ENCODE measurements at regions not wholly inside any gene's neighbourhood (a gene's known extent, or its start where the extent isn't known, plus 50 kb on each side); places are given as distances from the start of the nearest gene placed in this dataset.

DNA sequence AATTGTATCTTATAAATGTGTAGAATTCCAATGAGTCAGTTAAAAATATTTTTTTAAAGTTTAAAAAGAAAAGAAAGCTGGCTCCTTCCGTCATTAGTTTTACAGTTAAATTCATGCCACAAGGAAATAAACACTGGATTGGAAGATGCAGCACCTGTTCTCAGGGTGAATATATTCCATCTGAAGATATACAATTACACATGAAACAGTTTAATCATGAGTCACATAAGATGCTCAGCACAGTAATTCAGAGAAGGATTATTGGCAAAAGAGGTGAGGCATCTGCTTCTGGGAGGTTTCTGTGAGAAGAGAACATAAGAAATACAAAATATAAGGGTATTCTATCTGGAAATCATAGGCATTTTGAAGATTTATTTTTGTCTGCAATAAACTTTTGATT is 376.5 kb upstream of the SORCS1 start:
- no peak overlapping the region for H2AFZ ChIP-seq (ENCODE audit: low read length)
- TF ChIP-seq EZH2 (IDR thresholded peaks at IDR 0.05; ENCODE audit: borderline replicate concordance, low read length) = no peak
- TF ChIP-seq, protein P1, sequence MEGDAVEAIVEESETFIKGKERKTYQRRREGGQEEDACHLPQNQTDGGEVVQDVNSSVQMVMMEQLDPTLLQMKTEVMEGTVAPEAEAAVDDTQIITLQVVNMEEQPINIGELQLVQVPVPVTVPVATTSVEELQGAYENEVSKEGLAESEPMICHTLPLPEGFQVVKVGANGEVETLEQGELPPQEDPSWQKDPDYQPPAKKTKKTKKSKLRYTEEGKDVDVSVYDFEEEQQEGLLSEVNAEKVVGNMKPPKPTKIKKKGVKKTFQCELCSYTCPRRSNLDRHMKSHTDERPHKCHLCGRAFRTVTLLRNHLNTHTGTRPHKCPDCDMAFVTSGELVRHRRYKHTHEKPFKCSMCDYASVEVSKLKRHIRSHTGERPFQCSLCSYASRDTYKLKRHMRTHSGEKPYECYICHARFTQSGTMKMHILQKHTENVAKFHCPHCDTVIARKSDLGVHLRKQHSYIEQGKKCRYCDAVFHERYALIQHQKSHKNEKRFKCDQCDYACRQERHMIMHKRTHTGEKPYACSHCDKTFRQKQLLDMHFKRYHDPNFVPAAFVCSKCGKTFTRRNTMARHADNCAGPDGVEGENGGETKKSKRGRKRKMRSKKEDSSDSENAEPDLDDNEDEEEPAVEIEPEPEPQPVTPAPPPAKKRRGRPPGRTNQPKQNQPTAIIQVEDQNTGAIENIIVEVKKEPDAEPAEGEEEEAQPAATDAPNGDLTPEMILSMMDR (IDR thresholded peaks at IDR 0.05; ENCODE audit: low read length) = no peak
- H3K4me1 ChIP-seq (ENCODE audit: insufficient read depth, low read length, severe bottlenecking) = no peaks in the 10 kb centered on the region

DNA sequence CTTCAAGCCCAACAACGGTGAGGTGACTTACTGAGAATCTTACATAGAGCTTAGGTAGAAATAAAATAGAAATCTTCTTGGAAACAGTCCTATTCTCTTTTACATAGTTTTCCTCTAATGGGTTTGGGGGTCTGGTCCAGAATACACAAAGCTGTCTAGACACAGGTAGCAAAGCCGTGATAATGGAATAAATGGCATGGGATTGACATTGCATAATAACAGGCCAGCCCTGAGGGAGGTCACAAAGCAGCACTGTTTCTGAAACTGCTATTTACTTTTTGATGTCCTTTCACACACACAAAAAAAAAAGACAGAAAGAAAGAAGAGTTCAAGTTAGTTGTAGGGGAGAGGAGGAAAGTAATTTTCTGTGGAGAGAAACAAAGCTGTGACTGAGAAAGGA is 364.8 kb upstream of the SORCS1 start:
- TF ChIP-seq EZH2 (IDR thresholded peaks at IDR 0.05; ENCODE audit: borderline replicate concordance, low read length) = no peak
- TF ChIP-seq, protein P1 (IDR thresholded peaks at IDR 0.05; ENCODE audit: low read length) = no peak

More for the DNA sequence above, 376.5 kb upstream of the SORCS1 start:
- H3K9me2 ChIP-seq (ENCODE audit: low read depth, low read length) = no peaks in the 10 kb centered on the region
- no peaks in the 10 kb centered on the region for H3K36me3 ChIP-seq (ENCODE audit: insufficient read depth, low read length)
- H3K27me3 ChIP-seq (ENCODE audit: insufficient read depth, low read length) = no peaks in the 10 kb centered on the region
- no peak overlapping the region for H3K4me2 ChIP-seq (ENCODE audit: low read length)
- no peaks in the 10 kb centered on the region for H3K9me3 ChIP-seq (ENCODE audit: low read length)
- no peaks in the 10 kb centered on the region for H3F3A ChIP-seq (ENCODE audit: insufficient read depth, low read length)
- H3K4me3 ChIP-seq (ENCODE audit: low read depth, low read length, poor library complexity, severe bottlenecking) = no peak overlapping the region
- no peak overlapping the region for H3K27ac ChIP-seq (ENCODE audit: low read depth, low read length, poor library complexity, severe bottlenecking)
- H3K9ac ChIP-seq (ENCODE audit: low read length) = no peak overlapping the region
- no peaks in the 10 kb centered on the region for H4K20me1 ChIP-seq (ENCODE audit: insufficient read depth, low read length)
- no peaks in the 10 kb centered on the region for H3K79me2 ChIP-seq (ENCODE audit: insufficient read depth, low read length)

DNA sequence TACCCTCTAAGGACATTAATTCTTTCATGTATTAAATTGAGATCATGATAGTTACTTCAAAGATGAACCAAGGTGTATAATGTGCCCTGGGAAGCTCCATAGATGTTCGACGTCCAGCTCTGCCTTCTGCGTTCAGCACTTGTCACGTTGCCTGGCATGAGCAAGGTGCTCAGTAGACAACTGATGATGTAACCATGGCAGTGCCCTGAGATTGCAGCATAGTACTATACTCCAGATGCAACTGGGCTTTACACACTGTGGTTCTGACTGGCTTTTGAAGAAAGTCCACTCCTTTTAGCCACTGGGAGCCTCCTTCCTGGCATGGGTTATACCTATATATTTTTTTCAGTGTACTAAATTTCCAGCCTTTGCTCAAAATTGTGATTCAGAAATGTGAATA is 355.8 kb upstream of the SORCS1 start:
- Histone ChIP-seq H4K20me1 (ENCODE audit: insufficient read depth, low read length) (no peaks in the 10 kb centered on the region), H3K9ac (ENCODE audit: low read length) (no peak overlapping the region), H3K36me3 (ENCODE audit: insufficient read depth, low read length) (no peaks in the 10 kb centered on the region), H3K4me2 (ENCODE audit: low read length) (no peak overlapping the region), H3K79me2 (ENCODE audit: insufficient read depth, low read length) (no peaks in the 10 kb centered on the region), H3K27me3 (ENCODE audit: insufficient read depth, low read length) (no peaks in the 10 kb centered on the region), H3K9me3 (ENCODE audit: low read length) (no peaks in the 10 kb centered on the region), H3K4me3 (ENCODE audit: low read depth, low read length, poor library complexity, severe bottlenecking) (no peak overlapping the region), H3K27ac (ENCODE audit: low read depth, low read length, poor library complexity, severe bottlenecking) (no peak overlapping the region), H3K9me2 (ENCODE audit: low read depth, low read length) (no peaks in the 10 kb centered on the region), H3K4me1 (ENCODE audit: insufficient read depth, low read length, severe bottlenecking) (no peaks in the 10 kb centered on the region), H2AFZ (ENCODE audit: low read length) (no peak overlapping the region), H3F3A (ENCODE audit: insufficient read depth, low read length) (no peaks in the 10 kb centered on the region)
- TF ChIP-seq, protein P1 (IDR thresholded peaks at IDR 0.05; ENCODE audit: low read length) = no peak
- TF ChIP-seq EZH2 (IDR thresholded peaks at IDR 0.05; ENCODE audit: borderline replicate concordance, low read length) = no peak

More for the DNA sequence above, 364.8 kb upstream of the SORCS1 start:
- H3K4me1 ChIP-seq (ENCODE audit: insufficient read depth, low read length, severe bottlenecking) = no peaks in the 10 kb centered on the region
- no peak overlapping the region for H3K9ac ChIP-seq (ENCODE audit: low read length)
- no peaks in the 10 kb centered on the region for H3K9me2 ChIP-seq (ENCODE audit: low read depth, low read length)
- no peaks in the 10 kb centered on the region for H3K79me2 ChIP-seq (ENCODE audit: insufficient read depth, low read length)
- no peak overlapping the region for H2AFZ ChIP-seq (ENCODE audit: low read length)
- no peaks in the 10 kb centered on the region for H4K20me1 ChIP-seq (ENCODE audit: insufficient read depth, low read length)
- H3K27ac ChIP-seq (ENCODE audit: low read depth, low read length, poor library complexity, severe bottlenecking) = no peak overlapping the region
- H3K27me3 ChIP-seq (ENCODE audit: insufficient read depth, low read length) = no peaks in the 10 kb centered on the region
- no peaks in the 10 kb centered on the region for H3K36me3 ChIP-seq (ENCODE audit: insufficient read depth, low read length)
- no peak overlapping the region for H3K4me3 ChIP-seq (ENCODE audit: low read depth, low read length, poor library complexity, severe bottlenecking)
- H3K4me2 ChIP-seq (ENCODE audit: low read length) = no peak overlapping the region
- no peaks in the 10 kb centered on the region for H3F3A ChIP-seq (ENCODE audit: insufficient read depth, low read length)
- H3K9me3 ChIP-seq (ENCODE audit: low read length) = no peaks in the 10 kb centered on the region

All from OCI-LY1 (cell line).